ENCODE measurements at regions not wholly inside any gene's neighbourhood (a gene's known extent, or its start where the extent isn't known, plus 50 kb on each side); places are given as distances from the start of the nearest gene placed in this dataset.

DNA sequence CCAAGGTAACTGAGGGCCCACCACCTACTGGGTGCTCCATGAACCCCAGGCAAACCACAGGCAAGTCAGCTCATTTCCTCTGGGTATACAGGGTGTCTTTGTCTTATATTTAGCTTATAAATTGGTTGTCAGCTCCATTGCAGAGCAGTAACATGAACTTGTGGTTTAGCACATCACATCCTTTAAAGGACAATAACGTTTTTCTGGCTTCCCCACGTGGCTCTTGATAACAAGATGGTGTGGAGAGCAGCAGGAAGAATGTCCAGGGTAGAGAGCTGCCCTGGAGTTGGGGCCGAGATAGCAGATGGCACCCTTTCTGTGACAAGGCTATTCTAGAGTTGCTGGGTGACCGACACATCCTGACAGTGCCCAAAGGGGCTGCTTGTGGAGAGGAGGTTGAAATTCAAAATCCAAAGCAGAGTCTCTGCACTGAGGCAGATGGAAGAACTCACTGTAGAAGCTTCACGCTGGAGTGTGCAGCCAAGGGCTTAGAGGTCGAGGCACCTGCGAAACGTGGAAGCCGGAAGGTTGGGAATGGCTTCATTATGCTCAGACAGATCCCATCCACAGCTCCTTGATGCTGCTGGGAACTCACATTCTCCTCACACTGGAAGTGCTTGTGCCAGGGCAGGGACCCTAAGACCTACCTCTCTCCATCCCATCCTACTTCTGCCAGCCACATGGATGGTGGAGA is 133.0 kb upstream of the FRY start:
- DNase-seq: peak; percentile 27

DNA sequence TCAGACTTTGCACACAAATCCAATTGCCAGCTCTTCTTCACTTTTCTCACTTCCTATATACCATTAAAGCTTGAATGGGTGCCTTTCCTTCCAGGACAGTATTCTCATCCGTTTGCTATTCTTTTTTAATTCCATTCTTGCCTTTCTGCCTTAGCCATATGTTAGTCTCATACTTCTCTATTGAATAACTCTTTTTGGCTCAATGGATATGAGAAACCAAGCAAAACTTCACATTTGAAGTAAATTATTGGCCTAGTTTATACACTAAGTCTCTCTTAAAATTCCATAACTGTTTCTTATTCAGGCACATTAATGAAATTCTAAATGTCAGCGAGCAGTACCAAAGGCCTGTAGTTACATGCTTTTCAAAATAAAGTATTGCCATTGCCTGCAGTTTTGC is 129.6 kb upstream of the FRY start:
- DNase-seq: no peak

DNA sequence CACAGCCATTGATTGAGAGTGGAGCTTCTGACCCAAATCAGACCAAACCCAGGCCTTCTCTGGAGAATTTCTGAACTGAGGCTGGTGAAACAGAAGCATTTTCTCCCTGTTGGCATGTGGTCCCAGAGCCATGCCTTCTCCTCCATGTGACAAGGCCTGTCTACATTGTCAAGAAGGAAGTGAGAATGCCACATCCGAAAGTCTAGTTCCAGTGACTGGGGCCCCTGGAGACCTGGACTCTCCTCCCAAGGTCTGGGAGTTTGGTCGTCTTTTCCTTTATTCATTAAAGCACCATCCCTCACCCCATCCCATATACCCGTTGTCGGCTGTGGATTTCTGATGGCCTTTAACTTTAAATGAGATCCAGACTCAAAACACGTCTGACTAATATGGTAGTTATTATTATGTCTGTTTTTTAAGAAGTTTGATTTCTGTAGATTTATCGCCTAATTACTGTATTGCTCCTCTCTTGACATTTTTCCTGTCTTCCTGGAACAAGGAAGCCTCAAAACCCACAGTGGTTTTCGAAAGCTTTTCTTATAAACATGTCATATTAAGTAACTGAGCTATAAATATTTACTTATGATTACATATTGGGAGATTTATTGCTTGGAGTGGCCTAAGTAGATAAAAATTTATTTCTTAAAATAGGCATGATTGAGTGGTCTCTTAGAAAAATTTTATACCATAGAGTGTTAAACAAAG is 128.3 kb upstream of the FRY start:
- no peak for DNase-seq

DNA sequence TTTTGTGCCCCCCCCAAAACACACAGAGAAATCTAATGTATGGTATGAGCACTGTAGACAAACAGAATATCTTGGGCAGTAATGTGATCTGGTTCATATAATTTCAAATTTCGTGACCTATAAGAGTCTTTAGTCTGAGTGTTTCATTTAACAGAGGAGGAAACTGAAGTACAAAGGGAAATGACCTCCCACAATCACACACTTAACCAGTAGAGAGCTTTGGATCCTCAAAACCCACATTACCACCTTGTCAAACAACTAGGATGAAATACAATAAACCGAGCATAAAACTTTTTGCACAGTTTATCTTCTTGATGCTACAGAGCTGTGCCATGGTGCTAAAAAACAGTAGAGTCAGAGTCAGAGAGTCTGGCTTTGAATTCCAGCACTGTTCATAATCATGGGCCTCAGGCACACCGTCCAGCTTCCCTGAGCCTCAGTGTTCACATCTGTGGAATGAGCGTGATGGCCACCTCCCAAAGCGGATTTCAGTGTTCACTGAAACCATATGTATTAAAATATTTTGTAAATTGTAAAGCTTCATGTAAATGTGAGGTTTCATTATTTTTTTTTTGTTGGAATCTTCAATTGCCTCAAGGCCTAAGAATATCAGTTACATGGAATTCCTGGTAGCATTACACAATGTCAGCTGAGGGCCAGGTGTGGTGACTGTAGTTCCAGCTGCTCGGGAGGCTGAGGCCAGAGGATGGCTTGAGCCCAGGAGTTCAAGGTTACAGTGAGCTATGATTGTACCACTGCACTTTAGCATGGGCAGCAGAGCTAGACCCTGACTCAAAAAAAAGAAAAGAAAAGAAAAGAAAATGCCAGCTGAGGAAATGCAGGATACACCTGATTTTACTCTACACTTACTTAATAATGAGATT is 126.4 kb upstream of the FRY start:
- DNase-seq: no peak

DNA sequence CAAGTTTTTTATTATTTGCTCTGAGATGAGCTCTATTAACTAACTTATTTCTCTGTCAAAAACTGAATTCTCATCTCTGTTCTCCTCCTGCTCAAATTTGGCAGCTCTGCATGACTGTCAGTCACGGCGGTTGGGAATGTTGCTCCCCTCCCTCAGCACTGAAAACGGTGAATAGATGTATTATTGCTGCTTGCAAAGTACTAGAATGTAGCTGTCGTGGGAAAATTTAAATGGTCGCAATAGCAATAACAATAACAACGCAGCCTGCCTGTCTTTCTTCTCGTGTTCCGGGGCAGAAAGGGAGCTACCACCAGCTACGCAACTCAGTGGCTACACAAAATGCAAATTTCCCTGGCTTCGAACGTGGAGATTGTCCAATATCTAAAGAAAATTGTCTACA is 125.6 kb upstream of the FRY start:
- no peak for DNase-seq

DNA sequence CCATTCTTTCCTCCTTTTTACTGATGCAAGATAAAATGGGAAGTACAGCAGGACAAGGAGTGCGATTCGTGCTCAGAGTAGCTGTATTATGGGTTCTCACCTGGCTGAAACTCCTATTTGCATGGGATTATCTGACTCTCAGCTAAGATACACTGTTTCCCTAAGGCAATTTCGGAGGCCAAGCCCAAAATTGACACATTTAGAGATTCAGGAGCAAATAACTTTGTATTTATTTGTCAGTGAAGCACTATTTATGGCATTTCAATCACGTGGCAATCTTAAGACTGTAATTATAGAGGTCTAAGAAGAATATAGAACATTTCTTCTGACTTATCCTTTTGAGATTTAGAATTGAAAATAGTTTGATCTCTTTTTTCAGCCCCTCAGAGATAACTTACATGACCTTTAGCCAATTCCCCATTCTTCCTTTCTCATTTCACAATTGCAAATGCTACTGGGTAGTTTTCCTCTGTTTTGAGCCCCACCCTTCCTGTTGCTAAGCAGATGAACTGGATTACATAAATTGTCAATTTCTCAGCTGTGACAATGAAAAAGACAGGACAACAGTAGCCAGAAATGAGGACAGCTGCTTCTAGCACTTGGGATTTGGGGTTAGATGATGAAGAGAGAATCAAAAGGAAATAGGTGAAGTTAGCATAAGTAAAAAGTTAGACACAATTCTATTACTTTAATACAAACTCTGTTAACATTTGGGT is 122.7 kb upstream of the FRY start:
- DNase-seq: peak; percentile 37

DNA sequence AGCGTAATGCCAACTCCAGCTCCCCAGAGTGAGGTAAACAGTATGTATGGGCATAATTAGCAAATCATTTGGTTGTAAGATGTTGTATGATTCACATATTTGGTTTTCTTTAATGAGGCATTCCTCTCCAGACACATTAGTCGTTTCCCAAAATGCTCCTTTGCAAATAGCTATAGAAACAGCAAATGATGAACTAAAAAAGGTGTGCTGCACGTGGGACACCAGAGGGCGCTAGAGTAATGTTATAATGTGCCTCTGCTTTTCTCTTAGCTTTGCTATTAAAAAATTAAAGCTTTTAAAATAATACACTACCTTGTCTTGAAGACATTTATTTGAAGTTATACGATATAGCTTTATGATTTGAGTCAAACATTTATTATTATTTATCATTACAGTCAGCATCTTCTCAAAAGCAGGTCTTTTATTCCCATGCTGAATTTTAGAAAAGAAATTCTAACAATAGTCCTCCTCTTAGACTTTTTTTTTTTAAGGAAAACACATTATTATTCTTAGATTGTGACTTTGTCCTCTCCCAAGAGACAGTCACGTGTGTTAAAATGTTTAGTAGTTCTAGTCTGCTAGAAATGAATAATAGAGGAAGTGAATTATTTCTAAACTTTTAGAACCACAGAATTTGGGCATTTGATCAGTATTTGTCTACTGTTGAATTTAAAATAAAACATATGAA is 121.6 kb upstream of the FRY start:
- DNase-seq: peak; percentile 87

DNA sequence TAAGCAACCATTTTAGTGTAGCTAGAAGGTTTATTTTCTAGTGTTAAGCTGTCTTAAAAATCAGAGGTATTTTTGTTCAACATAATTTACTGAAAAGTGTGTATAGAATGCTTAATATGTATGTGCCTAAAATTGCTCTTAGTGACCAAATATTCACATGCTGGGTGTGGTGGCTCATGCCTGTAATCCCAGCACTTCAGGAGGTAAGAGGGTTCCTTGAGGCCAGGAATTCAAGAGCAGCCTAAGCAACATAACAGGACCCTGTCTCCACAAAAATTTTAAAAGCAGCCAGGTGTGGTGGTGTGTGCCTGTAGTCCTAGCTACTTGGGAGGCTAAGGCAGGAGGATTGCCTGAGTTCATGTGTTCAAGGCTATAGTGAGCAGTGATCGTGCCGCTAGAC is 120.9 kb upstream of the FRY start:
- no peak for DNase-seq

DNA sequence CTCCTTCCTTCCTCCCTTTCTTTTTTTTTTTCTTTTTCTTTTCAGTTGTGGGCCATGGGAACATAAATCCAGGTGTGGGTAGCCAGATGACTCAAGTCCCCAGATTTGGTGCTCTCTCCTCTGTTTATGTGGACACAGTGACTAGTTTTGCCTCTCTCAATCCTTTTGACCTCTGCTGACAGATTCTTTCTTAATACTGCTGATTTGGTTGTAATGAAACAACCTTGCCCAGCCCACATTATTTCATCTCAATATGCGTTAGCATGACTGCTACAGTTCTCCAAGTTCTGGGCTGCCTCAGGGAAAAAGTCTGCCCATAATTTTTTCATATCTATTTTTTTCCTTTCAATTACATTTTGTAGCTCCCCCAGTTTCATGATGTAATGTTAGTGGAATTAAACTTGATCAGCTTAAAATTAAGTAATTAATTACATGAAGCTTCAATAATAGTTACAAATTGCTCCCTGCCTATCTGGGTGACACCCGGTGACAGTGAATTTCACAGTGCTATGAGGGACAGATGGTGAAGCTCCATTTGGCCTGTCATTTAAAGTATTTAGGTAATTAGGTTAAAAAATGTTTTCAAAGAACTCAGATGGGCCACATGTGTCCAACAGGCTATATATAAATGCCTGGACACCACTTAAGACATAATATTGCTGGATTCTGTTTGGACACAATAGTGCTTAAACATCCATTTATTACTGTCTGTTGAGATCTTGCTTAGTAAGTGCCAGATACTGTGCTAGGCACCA is 118.8 kb upstream of the FRY start:
- no peak for DNase-seq

DNA sequence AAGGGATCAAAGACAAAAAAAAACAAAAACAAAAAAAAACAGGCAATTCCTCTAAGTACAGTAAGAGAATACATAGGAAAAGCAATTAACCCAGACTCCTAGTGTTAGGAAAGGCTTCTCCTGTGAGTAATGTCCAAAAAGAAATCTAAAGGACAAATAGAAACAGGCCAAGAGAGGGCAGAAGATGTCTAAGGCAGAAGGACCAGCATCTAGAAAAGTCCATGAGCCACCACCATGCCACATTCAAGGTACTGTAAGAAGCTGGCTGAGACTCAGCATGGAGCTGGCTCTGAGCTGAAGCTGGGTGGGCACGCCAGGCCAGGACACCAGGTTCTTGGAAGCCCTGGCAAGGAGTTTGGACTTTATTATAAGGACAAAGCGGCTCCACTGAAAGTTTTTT is 118.1 kb upstream of the FRY start:
- no peak for DNase-seq

DNA sequence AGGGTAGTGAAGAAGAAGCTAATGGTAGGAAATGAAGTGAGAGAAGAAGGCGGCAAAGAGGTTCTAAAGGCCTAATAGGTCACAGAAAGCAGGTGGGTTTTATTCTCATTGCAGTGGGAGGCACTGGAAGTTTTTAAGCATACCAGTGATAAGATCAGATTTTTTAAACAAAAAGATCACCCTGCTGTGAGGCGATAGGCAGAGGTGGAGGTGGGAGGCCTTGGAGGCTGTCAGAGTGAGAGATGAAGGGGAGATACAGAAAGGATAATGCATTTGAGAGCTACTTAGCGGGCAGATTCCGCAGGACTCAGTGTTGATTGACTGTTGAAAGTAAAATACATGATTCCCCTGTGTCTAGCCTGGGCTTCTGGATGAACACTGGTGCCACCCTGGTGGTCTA is 116.7 kb upstream of the FRY start:
- no peak for DNase-seq

DNA sequence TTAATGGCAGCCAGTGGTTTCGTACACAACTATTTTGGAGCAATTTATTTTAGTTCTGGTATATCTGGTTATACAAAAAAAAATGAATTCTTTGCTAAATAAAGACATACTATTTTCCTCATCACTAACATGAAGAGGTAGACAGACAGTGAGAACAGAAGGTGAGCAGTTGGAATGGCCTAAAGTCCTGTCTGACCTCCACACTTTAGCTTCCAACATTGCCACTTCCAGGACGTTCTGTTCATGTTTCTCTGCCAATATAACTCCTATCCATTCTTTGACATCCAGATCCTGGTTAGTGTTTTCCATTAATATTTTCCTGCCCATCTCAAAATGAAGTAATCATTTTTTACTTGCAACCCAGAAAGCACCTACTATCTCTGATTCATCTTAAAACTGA is 112.9 kb upstream of the FRY start:
- DNase-seq: no peak

DNA sequence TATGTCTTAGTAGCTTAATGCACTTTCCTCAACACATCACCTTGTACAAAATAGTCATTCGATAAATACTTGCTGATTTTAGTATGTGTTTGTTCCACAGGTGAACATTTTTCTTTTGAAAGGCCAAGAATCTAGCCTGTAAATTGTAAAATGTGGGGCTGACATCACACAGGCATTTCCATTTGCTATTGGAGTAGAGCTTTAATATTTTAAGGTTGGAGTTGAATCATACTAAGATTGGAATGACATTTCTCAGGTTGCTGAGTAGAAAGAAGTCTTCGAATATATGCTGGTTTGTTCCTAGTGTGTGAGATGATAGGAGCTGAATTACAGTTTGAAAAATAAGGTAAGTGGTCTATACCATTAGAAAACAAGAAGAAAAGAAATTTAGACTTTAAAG is 112.3 kb upstream of the FRY start:
- no peak for DNase-seq

DNA sequence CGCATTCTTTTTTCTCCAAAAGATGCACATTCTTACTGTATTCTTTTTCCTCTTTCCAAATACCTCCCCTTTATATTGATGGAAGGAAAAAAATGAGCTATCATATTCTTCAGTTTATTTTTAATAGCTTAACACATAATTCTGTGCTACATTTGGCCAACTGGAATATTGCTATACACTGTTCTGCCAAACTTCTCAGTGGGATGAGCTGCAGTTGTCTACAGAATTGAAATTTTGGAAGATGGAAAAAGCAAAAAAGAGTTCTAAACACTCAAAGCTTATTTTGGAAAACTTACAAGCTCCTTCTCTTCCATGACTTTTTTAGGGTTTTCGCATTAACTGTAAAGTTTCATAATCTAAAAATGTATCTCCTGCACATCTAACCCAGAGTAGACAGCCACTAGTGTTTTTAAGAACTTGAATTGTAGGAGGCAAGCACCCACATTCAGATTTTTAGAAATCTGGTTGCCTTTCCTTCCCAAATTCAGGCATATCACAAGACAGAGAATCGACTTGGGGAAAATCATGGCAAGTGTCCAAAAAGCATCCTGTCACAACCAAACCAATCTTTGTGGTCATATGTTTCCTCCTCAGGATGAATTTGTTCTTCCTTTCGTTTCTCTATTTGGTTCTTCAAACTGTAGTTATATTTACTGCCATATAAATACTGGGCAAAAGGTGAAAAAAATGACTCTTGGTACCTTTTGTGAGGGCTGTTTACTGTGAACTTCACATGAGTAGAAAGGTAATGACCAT is 111.4 kb upstream of the FRY start:
- DNase-seq: no peak

DNA sequence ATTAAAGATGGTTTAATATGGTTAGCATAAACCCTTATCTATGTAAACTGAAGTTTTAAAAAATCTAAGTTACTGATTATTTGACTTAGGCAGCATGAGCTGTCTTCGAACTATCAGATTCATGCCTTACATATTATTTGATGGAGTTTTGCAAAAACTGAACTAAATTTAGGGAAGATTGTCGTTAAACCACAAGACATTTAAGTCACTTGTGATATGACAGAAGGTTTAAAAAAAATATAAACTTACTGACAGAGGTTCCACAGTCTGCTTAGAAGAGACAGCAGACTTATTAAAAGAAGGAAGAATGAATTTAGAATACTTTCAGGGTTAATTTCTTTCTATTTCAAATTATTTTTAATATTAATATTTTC is 110.9 kb upstream of the FRY start:
- DNase-seq: no peak

DNA sequence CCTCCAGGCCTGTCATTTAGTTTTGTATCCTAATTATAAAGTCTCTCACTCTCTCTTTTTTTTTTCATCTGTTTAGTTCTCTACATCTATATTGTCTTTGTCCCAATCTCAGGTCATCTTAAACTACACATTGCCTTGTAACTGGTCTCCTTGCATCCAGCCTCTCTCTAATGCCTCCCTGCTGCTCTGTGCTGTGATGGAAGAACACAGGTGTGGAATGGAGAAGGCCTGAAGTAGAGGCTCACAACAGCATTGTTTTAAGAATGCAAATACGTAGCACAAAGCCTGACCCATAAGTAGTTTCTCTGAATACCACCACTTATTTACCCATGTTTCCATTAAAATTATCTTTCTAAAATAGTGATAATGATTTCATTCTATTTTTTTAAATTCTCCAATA is 108.8 kb upstream of the FRY start:
- no peak for DNase-seq

DNA sequence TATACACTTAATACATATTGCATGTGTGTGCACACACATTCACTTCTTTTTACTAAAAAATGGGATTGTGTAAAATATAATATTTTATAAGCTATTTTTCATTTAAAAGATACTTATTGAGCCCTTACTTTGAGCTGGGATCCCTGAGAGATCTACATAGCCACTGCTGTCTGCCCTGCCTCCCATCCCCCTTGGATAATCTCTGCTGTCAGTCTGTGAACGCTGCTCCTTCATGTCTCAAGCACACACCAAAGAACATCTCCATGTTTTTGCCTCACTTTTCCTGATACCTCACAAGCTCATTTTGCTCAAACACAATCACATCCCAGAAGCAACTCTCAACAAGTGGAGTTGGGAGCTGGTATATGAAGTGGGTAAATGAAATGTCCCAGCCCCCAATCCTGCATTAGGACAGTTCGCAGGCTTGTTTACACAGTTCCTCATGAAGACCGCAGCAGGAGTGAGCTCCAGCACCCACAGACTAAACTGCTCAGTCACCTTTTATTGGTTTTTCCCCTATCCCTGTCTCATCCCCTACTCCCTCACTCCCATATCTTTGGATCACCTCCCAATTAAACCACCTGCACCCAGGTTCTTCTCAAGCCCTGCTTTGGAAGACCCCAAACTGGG is 108.3 kb upstream of the FRY start:
- DNase-seq: no peak

DNA sequence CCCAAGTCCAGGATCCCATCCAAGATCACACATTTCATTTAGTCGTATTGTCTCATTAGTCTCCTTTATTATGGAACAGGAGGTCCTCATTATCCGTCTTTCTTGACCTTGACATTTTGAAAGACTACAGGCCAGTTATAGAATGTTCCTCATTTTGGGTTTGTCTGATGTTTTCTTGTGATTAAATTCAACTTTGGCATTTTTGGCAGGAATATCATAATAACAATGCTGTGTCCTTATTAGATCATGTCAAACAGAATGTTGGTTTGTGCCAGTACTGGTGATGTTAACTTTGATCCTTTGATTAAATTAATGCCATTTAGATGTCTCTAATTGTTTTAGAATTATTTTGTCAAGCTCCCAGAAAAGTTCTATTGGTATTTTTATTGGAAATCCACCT is 106.5 kb upstream of the FRY start:
- DNase-seq: no peak

DNA sequence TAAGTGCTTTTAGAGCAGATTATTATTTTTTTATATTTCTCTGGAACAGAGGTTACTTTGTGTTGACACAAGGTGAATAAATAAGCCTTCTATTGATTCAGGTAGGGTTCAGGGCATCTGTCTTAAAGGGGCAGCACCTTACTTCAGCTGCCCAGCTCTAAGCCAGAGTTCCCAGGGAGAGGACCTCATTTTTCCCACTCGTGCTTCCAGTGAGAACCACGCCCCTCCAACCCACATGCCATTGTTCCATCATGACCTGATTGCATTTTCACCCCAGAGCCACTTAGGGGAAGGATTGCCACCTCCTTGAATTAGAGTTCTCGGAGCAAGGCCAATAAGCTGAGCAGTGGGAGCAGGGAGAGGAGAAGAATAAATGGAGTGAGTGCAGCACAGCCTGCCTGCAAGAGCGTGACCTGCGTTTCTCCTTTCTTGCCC is 104.3 kb upstream of the FRY start:
- no peak for DNase-seq

DNA sequence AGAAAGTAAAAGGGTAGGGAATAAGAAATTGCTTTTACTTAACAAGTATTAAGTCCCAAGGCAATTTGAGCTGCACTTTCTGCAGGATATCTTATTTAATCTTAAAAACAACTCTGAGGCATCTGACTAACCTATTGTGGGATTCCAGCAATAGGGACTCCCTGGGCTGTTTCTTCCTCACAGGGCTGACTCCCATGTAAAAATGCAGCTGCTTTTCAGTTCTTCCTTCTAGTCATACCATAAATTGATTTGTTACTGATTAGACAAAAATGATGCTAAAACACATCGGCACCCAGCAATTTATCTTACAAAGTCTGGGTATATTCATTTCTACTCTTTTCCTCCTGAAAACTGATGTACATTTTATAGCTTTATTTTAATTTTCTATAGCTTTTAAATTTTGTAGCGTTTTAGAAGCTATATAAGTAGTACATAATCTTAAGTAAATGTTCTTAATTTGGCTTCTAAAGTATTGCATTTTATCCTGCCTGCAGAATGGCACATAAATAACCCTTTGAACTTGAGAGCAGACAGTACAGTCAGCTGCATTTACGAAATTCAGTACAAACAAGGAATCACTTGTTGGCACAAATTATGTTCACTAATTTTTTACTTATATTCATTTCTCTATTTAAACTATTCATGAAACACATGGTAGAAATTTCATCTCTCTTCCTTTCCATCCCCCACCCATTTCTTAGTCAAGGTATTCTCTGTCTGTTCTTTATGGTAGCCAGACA is 102.4 kb upstream of the FRY start:
- no peak for DNase-seq
